Esophagus squamous epithelium (tissue), 4 donors: ENCODE measurements at regions not wholly inside any gene's neighbourhood (a gene's known extent, or its start where the extent isn't known, plus 50 kb on each side); places are given as distances from the start of the nearest gene placed in this dataset.

Experiments
- CTCF ChIP-seq, 6 experiments: fragments of 450-650 bp in 4 of 6; fragments of 200-600 bp in 2 of 6; sonication (generic) in 2 of 6; IDR thresholded peaks; one replicate each; pipeline ENCODE4 v1.5.1; 2016 to 2019; ENCODE audit warnings: antibody characterized with exemption in 6 of 6, mild to moderate bottlenecking in 4 of 6, moderate library complexity in 4 of 6
- POLR2A ChIP-seq, 4 donors: fragments of 450-650 bp; IDR thresholded peaks; one replicate each; pipeline ENCODE4 v1.6.1; 2017; ENCODE audit warnings: antibody characterized with exemption in 4 of 4, mild to moderate bottlenecking in 4 of 4, moderate library complexity in 3 of 4

- TF ChIP-seq CTCF (IDR thresholded peaks at IDR 0.05) (no peak), POLR2A (IDR thresholded peaks at IDR 0.05) (no peak)
Measured at GRCh38 chr5:39675676-39676075, 250.9 kb upstream of the DAB2 start.
